SK-N-SH (cell line): ENCODE measurements at regions not wholly inside any gene's neighbourhood (a gene's known extent, or its start where the extent isn't known, plus 50 kb on each side); places are given as distances from the start of the nearest gene placed in this dataset.

Experiments
- CTCF ChIA-PET: fragments of 300-600, 350-600 bp; formaldehyde crosslinking; extraction: SDS; loops from one replicate; lab custom pipeline; 2021; lab: Yijun Ruan, JAX
- POLR2A ChIA-PET: fragments of 350-600 bp; sonication (Branson Sonifier 250); formaldehyde crosslinking; extraction: SDS; loops from one replicate; lab custom pipeline; 2020; ENCODE audit warnings: antibody characterized with exemption, inconsistent platforms; lab: Yijun Ruan, JAX
- DNase-seq: peaks from one replicate; pipeline ENCODE4 v3.0.0; 2012
- H2AFZ ChIP-seq: fragments of 200-600 bp; sonication (generic); 2 replicates; pipeline ENCODE4 v1.8.1; 2016; ENCODE audit warnings: antibody characterized with exemption, mild to moderate bottlenecking, low read depth
- H3F3A ChIP-seq: fragments of 200-600 bp; sonication (generic); replicated peaks from 2 replicates; pipeline ENCODE3; 2016; ENCODE audit warnings: antibody characterized with exemption, mild to moderate bottlenecking; ENCODE audit not compliant: insufficient read depth
- H3K27ac ChIP-seq, 2 experiments: fragments of 200-500 bp in 1 of 2; fragments of 200-600 bp in 1 of 2; sonication (Bioruptor generic) in 1 of 2; sonication (generic), shearing (Covaris generic) in 1 of 2; 2 replicates each; pipeline versions ENCODE4 v1.5.1 to v1.6.1; 2014 to 2016; ENCODE audit warnings: low read depth in 2 of 2, inconsistent platforms in 1 of 2, low read length in 1 of 2, mild to moderate bottlenecking in 1 of 2, mixed read lengths in 1 of 2
- H3K27me3 ChIP-seq: fragments of 200-600 bp; sonication (generic), shearing (Covaris generic); 2 replicates; pipeline ENCODE4 v1.6.1; 2016; ENCODE audit warnings: mixed run types; ENCODE audit not compliant: insufficient read depth
- H3K36me3 ChIP-seq, 2 experiments: fragments of 200-500 bp in 1 of 2; fragments of 200-600 bp in 1 of 2; sonication (Bioruptor generic) in 1 of 2; sonication (generic) in 1 of 2; replicated peaks in 1 of 2; 2 replicates each; pipeline versions ENCODE3 to v1.5.1; 2014 to 2016; ENCODE audit warnings: low read length in 1 of 2, mild to moderate bottlenecking in 1 of 2; ENCODE audit not compliant: insufficient read depth in 2 of 2, control insufficient read depth in 1 of 2
- H3K4me1 ChIP-seq, 2 experiments: fragments of 200-500 bp in 1 of 2; fragments of 200-600 bp in 1 of 2; sonication (Bioruptor generic) in 1 of 2; sonication (generic), shearing (Covaris generic) in 1 of 2; 2 replicates each; pipeline versions ENCODE4 v1.5.1 to v1.6.1; 2014 to 2016; ENCODE audit warnings: low read depth in 1 of 2, low read length in 1 of 2, mixed run types in 1 of 2; ENCODE audit not compliant: insufficient read depth in 2 of 2, control insufficient read depth in 1 of 2
- H3K4me2 ChIP-seq: fragments of 200-600 bp; sonication (generic), shearing (Covaris generic); 2 replicates; pipeline ENCODE4 v1.6.1; 2017; ENCODE audit warnings: mixed run types
- H3K4me3 ChIP-seq, 2 experiments: fragments of 200-500 bp in 1 of 2; fragments of 200-600 bp in 1 of 2; sonication (Bioruptor generic) in 1 of 2; sonication (generic), shearing (Covaris generic) in 1 of 2; 2 replicates each; pipeline versions ENCODE4 v1.5.1 to v1.8.1; 2014 to 2016; ENCODE audit warnings: low read depth in 2 of 2, inconsistent platforms in 1 of 2, low read length in 1 of 2, mild to moderate bottlenecking in 1 of 2, mixed read lengths in 1 of 2, moderate library complexity in 1 of 2
- H3K79me2 ChIP-seq: fragments of 200-600 bp; sonication (generic); 2 replicates; pipeline ENCODE4 v1.8.1; 2017; ENCODE audit warnings: mild to moderate bottlenecking; ENCODE audit not compliant: insufficient read depth
- H3K9ac ChIP-seq: fragments of 200-600 bp; sonication (generic); 2 replicates; pipeline ENCODE4 v1.6.1; 2017; ENCODE audit warnings: mixed run types
- H3K9me2 ChIP-seq: fragments of 200-600 bp; sonication (generic); 2 replicates; pipeline ENCODE4 v1.6.1; 2017; ENCODE audit warnings: mixed run types
- H3K9me3 ChIP-seq: fragments of 200-600 bp; sonication (generic); 2 replicates; pipeline ENCODE4 v1.6.1; 2017; ENCODE audit warnings: mixed run types, mild to moderate bottlenecking, moderate library complexity
- H4K20me1 ChIP-seq: fragments of 200-600 bp; sonication (generic); 2 replicates; pipeline ENCODE4 v1.6.1; 2017; ENCODE audit warnings: mild to moderate bottlenecking, mixed run types; ENCODE audit not compliant: insufficient read depth
- CHD2 ChIP-seq: fragments of 150-350 bp; IDR thresholded peaks from 2 replicates; pipeline ENCODE4 v1.6.1; 2018; ENCODE audit warnings: low read length; ENCODE audit not compliant: partially characterized antibody
- ELF1 ChIP-seq: IDR thresholded peaks from 2 replicates; pipeline ENCODE4 v1.4.0; 2012
- EZH2phosphoT487 ChIP-seq: fragments of 200-600 bp; sonication (generic); IDR thresholded peaks from 2 replicates; pipeline ENCODE4 v1.6.1; 2017; ENCODE audit warnings: low read depth, mixed run types, mild to moderate bottlenecking, antibody characterized with exemption, moderate library complexity, borderline replicate concordance
- FOSL2 ChIP-seq: IDR thresholded peaks from 2 replicates; pipeline ENCODE4 v1.4.0; 2012; ENCODE audit warnings: low read depth, mild to moderate bottlenecking, moderate library complexity, borderline replicate concordance
- FOXJ3 ChIP-seq: sonication (generic); formaldehyde crosslinking; IDR thresholded peaks from 2 replicates; pipeline ENCODE4 v1.5.1; 2020; ENCODE audit warnings: mild to moderate bottlenecking, missing genetic modification reagents
- GATA2 ChIP-seq: sonication (generic); formaldehyde crosslinking; IDR thresholded peaks from 2 replicates; pipeline ENCODE4 v1.5.0; 2020; ENCODE audit warnings: mild to moderate bottlenecking, missing genetic modification reagents
- JUND ChIP-seq: IDR thresholded peaks from 2 replicates; pipeline ENCODE4 v1.4.0; 2012
- MAX ChIP-seq: IDR thresholded peaks from 2 replicates; pipeline ENCODE4 v1.4.0; 2012; ENCODE audit warnings: low read depth
- MXI1 ChIP-seq: IDR thresholded peaks from 2 replicates; pipeline ENCODE4 v1.6.1; 2012; ENCODE audit warnings: mild to moderate bottlenecking, low read depth, low read length, improper control_type of control experiment
- NFIC ChIP-seq: IDR thresholded peaks from 2 replicates; pipeline ENCODE4 v1.4.0; 2012; ENCODE audit warnings: borderline replicate concordance
- PBX3 ChIP-seq: IDR thresholded peaks from 2 replicates; pipeline ENCODE4; 2012
- RAD21 ChIP-seq: IDR thresholded peaks from 2 replicates; pipeline ENCODE4 v1.6.1; 2012; ENCODE audit warnings: mild to moderate bottlenecking, low read length
- RCOR1 ChIP-seq: fragments of 150-350 bp; IDR thresholded peaks from 2 replicates; pipeline ENCODE4 v1.6.1; 2017; ENCODE audit warnings: antibody characterized with exemption, low read length
- RFX5 ChIP-seq: IDR thresholded peaks from 2 replicates; pipeline ENCODE4 v1.6.1; 2012; ENCODE audit warnings: mild to moderate bottlenecking, improper control_type of control experiment, low read length
- SIN3A ChIP-seq: IDR thresholded peaks from 2 replicates; pipeline ENCODE4 v1.6.1; 2012; ENCODE audit warnings: low read depth, mild to moderate bottlenecking, low read length, moderate library complexity, borderline replicate concordance
- SMC3 ChIP-seq: IDR thresholded peaks from 2 replicates; pipeline ENCODE4 v1.6.1; 2012; ENCODE audit warnings: low read depth, low read length, improper control_type of control experiment
- TAF1 ChIP-seq: IDR thresholded peaks from 2 replicates; pipeline ENCODE4 v1.6.1; 2012; ENCODE audit warnings: low read depth, mild to moderate bottlenecking, low read length, moderate library complexity, borderline replicate concordance
- USF1 ChIP-seq: IDR thresholded peaks from 2 replicates; pipeline ENCODE4 v1.4.0; 2012; ENCODE audit warnings: low read depth, borderline replicate concordance
- WGBS: methylation state at CpG from one replicate; pipeline ENCODE4 v1.1.6; 2017; ENCODE audit warnings: low lambda C conversion rate; 5-methylcytosine and 5-hydroxymethylcytosine counted together
- TF ChIP-seq, protein P1 (sequence below): IDR thresholded peaks from 2 replicates; pipeline ENCODE4 v1.6.1; 2012; ENCODE audit warnings: mild to moderate bottlenecking, low read depth, low read length, moderate library complexity

DNA sequence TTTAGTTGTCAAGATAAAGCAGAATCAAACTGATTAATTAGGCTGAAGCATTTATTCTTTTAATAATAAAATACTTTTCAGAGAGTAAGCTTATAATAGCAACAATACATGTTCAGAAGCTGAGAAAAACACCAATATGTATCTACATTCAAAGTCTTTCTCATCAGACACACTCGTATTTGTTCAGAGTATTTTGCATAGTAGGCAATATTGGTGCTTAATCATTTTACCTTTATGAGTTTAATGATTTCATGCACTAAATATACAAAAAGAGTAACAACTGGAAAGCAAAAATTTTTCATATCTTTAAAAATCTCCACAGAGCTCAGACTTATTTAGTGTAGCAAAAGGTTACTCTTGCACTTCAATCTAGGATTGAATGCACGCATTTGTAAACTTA, 313.9 kb downstream of the ZEB2 start:
- Histone ChIP-seq H3K9me3 (no peaks in the 10 kb centered on the region), H3K79me2 (no peaks in the 10 kb centered on the region), H3K4me3 (no peak overlapping the region), H3K4me1 (no peaks in the 10 kb centered on the region), H3K27me3 (no peaks in the 10 kb centered on the region), H3K36me3 (no peaks in the 10 kb centered on the region), H4K20me1 (no peaks in the 10 kb centered on the region), H3K9ac (no peak overlapping the region), H2AFZ (no peak overlapping the region), H3K27ac (no peak overlapping the region), H3K4me2 (no peak overlapping the region), H3K9me2 (no peaks in the 10 kb centered on the region), H3F3A (no peaks in the 10 kb centered on the region)
- POLR2A ChIA-PET, result no interaction called here
- TF ChIP-seq ELF1 (no peak), SIN3A (no peak), GATA2 (CRISPR knock-in tag) (no peak), FOXJ3 (CRISPR knock-in tag) (no peak), TAF1 (no peak), RFX5 (no peak), MAX (no peak), RCOR1 (no peak), CHD2 (no peak), JUND (no peak), NFIC (no peak), SMC3 (no peak), RAD21 (no peak)
- TF ChIP-seq, protein P1, sequence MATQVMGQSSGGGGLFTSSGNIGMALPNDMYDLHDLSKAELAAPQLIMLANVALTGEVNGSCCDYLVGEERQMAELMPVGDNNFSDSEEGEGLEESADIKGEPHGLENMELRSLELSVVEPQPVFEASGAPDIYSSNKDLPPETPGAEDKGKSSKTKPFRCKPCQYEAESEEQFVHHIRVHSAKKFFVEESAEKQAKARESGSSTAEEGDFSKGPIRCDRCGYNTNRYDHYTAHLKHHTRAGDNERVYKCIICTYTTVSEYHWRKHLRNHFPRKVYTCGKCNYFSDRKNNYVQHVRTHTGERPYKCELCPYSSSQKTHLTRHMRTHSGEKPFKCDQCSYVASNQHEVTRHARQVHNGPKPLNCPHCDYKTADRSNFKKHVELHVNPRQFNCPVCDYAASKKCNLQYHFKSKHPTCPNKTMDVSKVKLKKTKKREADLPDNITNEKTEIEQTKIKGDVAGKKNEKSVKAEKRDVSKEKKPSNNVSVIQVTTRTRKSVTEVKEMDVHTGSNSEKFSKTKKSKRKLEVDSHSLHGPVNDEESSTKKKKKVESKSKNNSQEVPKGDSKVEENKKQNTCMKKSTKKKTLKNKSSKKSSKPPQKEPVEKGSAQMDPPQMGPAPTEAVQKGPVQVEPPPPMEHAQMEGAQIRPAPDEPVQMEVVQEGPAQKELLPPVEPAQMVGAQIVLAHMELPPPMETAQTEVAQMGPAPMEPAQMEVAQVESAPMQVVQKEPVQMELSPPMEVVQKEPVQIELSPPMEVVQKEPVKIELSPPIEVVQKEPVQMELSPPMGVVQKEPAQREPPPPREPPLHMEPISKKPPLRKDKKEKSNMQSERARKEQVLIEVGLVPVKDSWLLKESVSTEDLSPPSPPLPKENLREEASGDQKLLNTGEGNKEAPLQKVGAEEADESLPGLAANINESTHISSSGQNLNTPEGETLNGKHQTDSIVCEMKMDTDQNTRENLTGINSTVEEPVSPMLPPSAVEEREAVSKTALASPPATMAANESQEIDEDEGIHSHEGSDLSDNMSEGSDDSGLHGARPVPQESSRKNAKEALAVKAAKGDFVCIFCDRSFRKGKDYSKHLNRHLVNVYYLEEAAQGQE, result no peak
- CTCF ChIA-PET, result interaction anchor here (1.0 kb wide), 1 partner anchor 519 kb away, joined by 3 read pairs; no protein-coding TSS in a partner anchor
- no peak for DNase-seq
- WGBS, result 96% methylated on average over 2 of the region's 2 CpGs

DNA sequence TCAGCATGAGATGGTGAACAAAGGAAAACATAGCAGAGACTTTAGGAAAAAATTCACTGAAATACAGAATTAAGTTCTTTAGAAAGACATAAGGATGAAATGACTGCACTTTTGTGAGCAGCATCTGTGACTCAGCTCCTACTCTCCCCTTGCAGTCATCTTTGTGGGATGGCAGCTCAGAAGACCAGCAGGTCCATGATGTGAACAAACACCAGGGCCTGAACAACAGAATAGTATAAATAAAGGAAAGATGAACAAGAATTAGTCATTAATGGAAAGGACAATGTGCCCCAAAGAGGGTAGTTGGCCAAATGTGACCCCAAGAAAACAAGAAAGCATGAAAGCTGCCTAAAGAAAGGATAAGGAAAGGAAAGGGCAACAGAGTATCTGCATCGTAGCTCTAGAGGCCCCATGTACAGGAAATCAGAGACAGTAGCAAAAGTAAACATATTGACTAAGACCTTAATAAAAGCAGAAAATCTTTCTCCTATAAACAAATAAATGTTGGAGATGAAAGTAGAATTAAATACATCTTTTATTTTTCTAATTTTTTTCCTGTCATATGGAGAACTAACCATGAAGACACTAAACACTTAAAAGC, 318.0 kb downstream of the ZEB2 start:
- Histone ChIP-seq H3K9ac (no peak overlapping the region), H3K36me3 (no peaks in the 10 kb centered on the region), H3K4me3 (no peak overlapping the region), H3K79me2 (no peaks in the 10 kb centered on the region), H3F3A (no peaks in the 10 kb centered on the region)
- CTCF ChIA-PET, result interaction anchor here (1.0 kb wide), 1 partner anchor 12 kb away, joined by 3 read pairs; no protein-coding TSS in a partner anchor
- WGBS, result 81% methylated on average over 1 of the region's 1 CpG
- TF ChIP-seq CHD2 (no peak), USF1 (no peak), FOSL2 (0 out of 2 replicates have a peak, but pooled peaks have one; percentile 11), MXI1 (no peak), PBX3 (no peak), RCOR1 (no peak), EZH2phosphoT487 (no peak)
- TF ChIP-seq, all 33 proteins: peak for 1
- POLR2A ChIA-PET, result no interaction called here
- H4K20me1 ChIP-seq, result no peaks in the 10 kb centered on the region
- no peak overlapping the region for H3K4me2 ChIP-seq
- no peaks in the 10 kb centered on the region for H3K27me3 ChIP-seq
- no peak overlapping the region for H2AFZ ChIP-seq
- H3K27ac ChIP-seq, result no peak overlapping the region
- H3K9me2 ChIP-seq, result no peaks in the 10 kb centered on the region
- no peaks in the 10 kb centered on the region for H3K4me1 ChIP-seq
- no peaks in the 10 kb centered on the region for H3K9me3 ChIP-seq
- DNase-seq, result no peak
